Pancreas (tissue), 10 donors: ENCODE measurements at regions not wholly inside any gene's neighbourhood (a gene's known extent, or its start where the extent isn't known, plus 50 kb on each side); places are given as distances from the start of the nearest gene placed in this dataset.

Experiments used
- ATAC-seq, 4 donors: fragments of 200-7000 bp; cut with Tn5 transposase; one replicate each; pipeline versions ENCODE4 v1.8.0 to v1.9.1; 2020; ENCODE audit warnings: mild to moderate bottlenecking in 4 of 4, moderate library complexity in 4 of 4
- DNase-seq, 6 donors: peaks; one replicate each; pipeline ENCODE4 v3.0.0-alpha.2; 2020
- FAIRE-seq: peaks from 2 replicates; lab custom pipeline; 2012; peaks lifted over from hg19 to GRCh38; lab: Jason Lieb, UNC
- H3K27ac ChIP-seq, 4 donors: fragments of 200-600 bp; sonication (generic); 1 replicate in 3 of 4; 2 replicates in 1 of 4; pipeline versions ENCODE4 v1.5.0 to v1.8.0; 2020
- H3K27me3 ChIP-seq, 4 donors: fragments of 200-600 bp; one replicate each; pipeline ENCODE4 v1.8.0; 2021
- H3K36me3 ChIP-seq, 3 donors: fragments of 200-600 bp; sonication (generic) in 1 of 3; one replicate each; pipeline versions ENCODE4 v1.5.0 to v1.8.0; 2020 to 2021
- H3K4me1 ChIP-seq, 3 donors: fragments of 200-600 bp; one replicate each; pipeline ENCODE4 v1.8.0; 2021
- H3K4me3 ChIP-seq, 4 donors: fragments of 200-600 bp; sonication (generic) in 2 of 4; one replicate each; pipeline versions ENCODE4 v1.5.0 to v1.8.0; 2020 to 2021
- H3K9me3 ChIP-seq, 4 donors: fragments of 200-600 bp; one replicate each; pipeline ENCODE4 v1.8.0; 2021
- CTCF ChIP-seq, 4 donors: fragments of 200-600 bp; sonication (generic) in 3 of 4; IDR thresholded peaks; one replicate each; pipeline versions ENCODE4 v1.5.0 to v1.8.0; 2021; ENCODE audit warnings: antibody characterized with exemption in 4 of 4
- WGBS, 2 donors: extraction: QIAGEN DNeasy Blood & Tissue Kit; methylation state at CpG; one replicate each; pipeline ENCODE4 v1.1.7; 2013; 5-methylcytosine and 5-hydroxymethylcytosine counted together
- intact Hi-C, 3 donors: fragments of 100-400 bp; cut with DNase I; formaldehyde crosslinking; loops; one replicate each; pipeline versions ENCODE4 v1.11.1 to v1.14.2; 2022
- donor health status: healthy with polysubstance abuse.
- donor health status: DM: no; HTN: no; CAD: no; lungs with moderate emphysema.
- donor health status: DM: no; HTN: no; CAD: no.
- donor health status: control.
- donor health status: control.
- donor health status: Bipolar disorder and iron deficiency.
- donor health status: DM: yes; HTN: yes; CAD: no.
- donor health status: DM: no; HTN: no; CAD: no.
- donor health status: DM: no; HTN: no; CAD: no.
- donor health status: DM: yes; HTN: yes; CAD: no.

- Histone ChIP-seq H3K27ac (no peak overlapping the region), H3K36me3 (no peaks in the 10 kb centered on the region), H3K4me3 (no peak overlapping the region), H3K9me3 (no peaks in the 10 kb centered on the region), H3K4me1 (peaks cover 9 to 29% (median 12%) of the 10 kb centered on the region in 3 donors), H3K27me3 (no peaks in the 10 kb centered on the region)
- DNase-seq = no peak
- no peak for ATAC-seq
- no peak for TF ChIP-seq CTCF (IDR thresholded peaks at IDR 0.05)
- 37 to 48% methylated on average over 2 of the region's 2 CpGs for WGBS, 2 donors
- FAIRE-seq = no peak
- intact Hi-C loops = loop anchor here in 2 of 3 donors (5.0 to 10.0 kb wide), 2 partner anchors 108 to 341 kb away; no protein-coding TSS in a partner anchor
Observed at GRCh38 chr5:81855591-81855990, 104.7 kb upstream of the SSBP2 start.

- no peak for TF ChIP-seq CTCF (IDR thresholded peaks at IDR 0.05)
- ATAC-seq = no peak
- H3K27me3 ChIP-seq = no peaks in the 10 kb centered on the region
- no peak for DNase-seq
- no peak for FAIRE-seq
- 46 to 50% methylated on average over 3 of the region's 3 CpGs for WGBS, 2 donors
- H3K4me1 ChIP-seq = peaks cover 12 to 36% (median 12%) of the 10 kb centered on the region in 3 donors
- H3K36me3 ChIP-seq = no peaks in the 10 kb centered on the region
- H3K27ac ChIP-seq = no peak overlapping the region
- no peaks in the 10 kb centered on the region for H3K9me3 ChIP-seq
- intact Hi-C loops = loop anchor here (5.0 to 10.0 kb wide), 4 partner anchors 98 to 340 kb away; no protein-coding TSS in a partner anchor
- H3K4me3 ChIP-seq = no peak overlapping the region
Observed at GRCh38 chr5:81854915-81855314, 104.0 kb upstream of the SSBP2 start.

GRCh38 chr5:81854485-81854884 is 103.6 kb upstream of the SSBP2 start:
- DNase-seq = no peak

GRCh38 chr5:81853030-81853357 is 102.1 kb upstream of the SSBP2 start:
- ATAC-seq (no peak), DNase-seq (no peak), FAIRE-seq (no peak)
- H3K4me1 ChIP-seq = peaks cover 17 to 42% (median 19%) of the 10 kb centered on the region in 3 donors
- no peaks in the 10 kb centered on the region for H3K36me3 ChIP-seq
- intact Hi-C loops = loop anchor here in 2 of 3 donors (5.0 to 10.0 kb wide), 3 partner anchors 96 to 338 kb away; no protein-coding TSS in a partner anchor
- peak overlapping the region in 3 of 4 donors; percentile 85 to 97 (median 93) for H3K27ac ChIP-seq
- 59 to 64% methylated on average over 6 of the region's 6 CpGs for WGBS, 2 donors
- no peak for TF ChIP-seq CTCF (IDR thresholded peaks at IDR 0.05)
- peak overlapping the region in 1 of 4 donors; percentile 43 for H3K4me3 ChIP-seq
- H3K27me3 ChIP-seq = no peaks in the 10 kb centered on the region
- no peaks in the 10 kb centered on the region for H3K9me3 ChIP-seq

More at GRCh38 chr5:81854485-81854884, 103.6 kb upstream of the SSBP2 start:
- Histone ChIP-seq H3K4me1 (peaks cover 12 to 39% (median 12%) of the 10 kb centered on the region in 3 donors), H3K9me3 (no peaks in the 10 kb centered on the region), H3K36me3 (no peaks in the 10 kb centered on the region), H3K27me3 (no peaks in the 10 kb centered on the region), H3K27ac (no peak overlapping the region), H3K4me3 (no peak overlapping the region)
- intact Hi-C loops = loop anchor here in 2 of 3 donors (5.0 to 10.0 kb wide), 3 partner anchors 97 to 340 kb away; no protein-coding TSS in a partner anchor
- TF ChIP-seq CTCF (IDR thresholded peaks at IDR 0.05) = no peak
- FAIRE-seq (no peak), ATAC-seq (no peak)

GRCh38 chr5:81852291-81853029 is 101.6 kb upstream of the SSBP2 start:
- peaks cover 13 to 43% (median 22%) of the 10 kb centered on the region in 3 donors for H3K4me1 ChIP-seq
- no peaks in the 10 kb centered on the region for H3K36me3 ChIP-seq
- FAIRE-seq (no peak), DNase-seq (peak in 5 of 6 donors; percentile 36 to 72 (median 51)), ATAC-seq (peak; percentile 1 to 26 (median 16))
- H3K9me3 ChIP-seq = no peaks in the 10 kb centered on the region
- 3 to 5% methylated on average over 22 to 26 of the region's 26 CpGs for WGBS, 2 donors
- peak overlapping the region; percentile 23 to 46 (median 37) for H3K4me3 ChIP-seq
- no peak for TF ChIP-seq CTCF (IDR thresholded peaks at IDR 0.05)
- H3K27ac ChIP-seq = peak overlapping the region; percentile 85 to 97 (median 93)
- H3K27me3 ChIP-seq = no peaks in the 10 kb centered on the region
- intact Hi-C loops = loop anchor here in 2 of 3 donors (5.0 to 10.0 kb wide), 3 partner anchors 95 to 338 kb away; no protein-coding TSS in a partner anchor
